WERI-Rb-1 (cell line): ENCODE measurements at regions not wholly inside any gene's neighbourhood (a gene's known extent, or its start where the extent isn't known, plus 50 kb on each side); places are given as distances from the start of the nearest gene placed in this dataset.
"Not testable (repeated sequence)": the region's sequence is repeated elsewhere in the genome, so short reads cannot be mapped to it uniquely, and the experiment has no call there.

Experiments
- DNase-seq: peaks from one replicate; pipeline ENCODE4 v3.0.0-alpha.2; 2020
- H3K27ac ChIP-seq: fragments of 250-450 bp; sonication (Bioruptor Pico); 2 replicates; pipeline ENCODE4 v1.5.1; 2020; ENCODE audit warnings: mild to moderate bottlenecking, moderate library complexity
- H3K27me3 ChIP-seq: fragments of 250-450 bp; sonication (Bioruptor Pico); 2 replicates; pipeline ENCODE4 v1.5.1; 2021; ENCODE audit warnings: mild to moderate bottlenecking, low read depth, moderate library complexity; ENCODE audit not compliant: insufficient read depth, severe bottlenecking
- H3K36me3 ChIP-seq: fragments of 250-450 bp; sonication (Bioruptor Pico); 2 replicates; pipeline ENCODE4 v1.5.1; 2020; ENCODE audit warnings: mild to moderate bottlenecking, moderate library complexity
- H3K4me3 ChIP-seq: 2 replicates; pipeline ENCODE4 v1.5.1; 2011; ENCODE audit warnings: low read depth, mild to moderate bottlenecking, control low read depth, low read length
- H3K9me3 ChIP-seq: fragments of 250-450 bp; sonication (Bioruptor Pico); 2 replicates; pipeline ENCODE4 v1.5.1; 2021; ENCODE audit warnings: mild to moderate bottlenecking, moderate library complexity; ENCODE audit not compliant: severe bottlenecking
- TF ChIP-seq, protein P1 (sequence below): IDR thresholded peaks from 2 replicates; pipeline ENCODE4 v1.5.1; 2011; ENCODE audit warnings: low read depth, mild to moderate bottlenecking, control low read depth, inconsistent platforms, low read length

DNA sequence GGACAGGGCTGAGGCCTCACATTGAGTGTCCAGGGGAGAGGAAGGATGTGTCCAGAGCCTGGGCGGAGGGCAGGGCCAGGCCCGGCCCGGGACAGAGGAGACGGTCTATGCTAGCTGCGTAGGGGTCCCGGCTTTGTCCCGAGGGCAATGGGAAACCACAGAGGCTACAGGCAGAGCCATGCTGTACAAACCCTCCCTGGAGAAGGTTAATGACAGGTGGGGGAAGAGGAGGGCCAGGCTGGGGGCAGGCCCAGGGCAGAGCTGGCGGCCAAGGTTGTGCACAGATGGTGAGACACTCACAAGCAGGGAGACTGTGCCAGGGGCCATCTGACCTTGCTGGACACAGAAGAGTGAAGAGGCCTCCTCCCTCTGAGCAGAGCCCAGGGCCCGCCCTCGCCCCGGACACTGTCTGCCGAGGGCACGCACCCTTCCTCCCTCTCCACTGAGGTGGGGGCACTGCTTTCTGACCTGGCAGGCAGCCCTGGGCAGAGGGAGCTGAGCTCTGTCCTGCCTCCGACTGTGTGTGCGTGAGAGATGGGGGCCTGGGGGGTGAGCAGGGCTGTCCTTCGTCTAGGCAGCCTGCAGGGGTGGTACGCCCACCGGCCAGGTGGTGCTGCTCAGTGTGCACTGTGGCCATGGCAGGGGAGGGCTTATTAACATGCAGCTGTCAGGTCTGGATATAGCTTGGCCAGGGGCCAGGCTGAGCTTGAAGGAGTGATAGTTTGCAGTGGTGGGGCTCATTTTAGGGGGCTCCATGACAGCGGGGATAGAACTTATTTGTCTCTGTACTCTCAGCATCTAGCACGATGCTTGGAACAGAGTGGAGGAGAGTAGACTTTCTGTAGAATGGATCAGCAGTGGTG, 75.7 kb upstream of the LRPAP1 start:
- Histone ChIP-seq H3K4me3 (no peak overlapping the region), H3K36me3 (no peaks in the 10 kb centered on the region), H3K9me3 (no peaks in the 10 kb centered on the region), H3K27me3 (no peaks in the 10 kb centered on the region), H3K27ac (peak overlapping the region; percentile 29; the same call in 1 of the 2 replicates)
- peak; percentile 74 for DNase-seq
- TF ChIP-seq, protein P1, sequence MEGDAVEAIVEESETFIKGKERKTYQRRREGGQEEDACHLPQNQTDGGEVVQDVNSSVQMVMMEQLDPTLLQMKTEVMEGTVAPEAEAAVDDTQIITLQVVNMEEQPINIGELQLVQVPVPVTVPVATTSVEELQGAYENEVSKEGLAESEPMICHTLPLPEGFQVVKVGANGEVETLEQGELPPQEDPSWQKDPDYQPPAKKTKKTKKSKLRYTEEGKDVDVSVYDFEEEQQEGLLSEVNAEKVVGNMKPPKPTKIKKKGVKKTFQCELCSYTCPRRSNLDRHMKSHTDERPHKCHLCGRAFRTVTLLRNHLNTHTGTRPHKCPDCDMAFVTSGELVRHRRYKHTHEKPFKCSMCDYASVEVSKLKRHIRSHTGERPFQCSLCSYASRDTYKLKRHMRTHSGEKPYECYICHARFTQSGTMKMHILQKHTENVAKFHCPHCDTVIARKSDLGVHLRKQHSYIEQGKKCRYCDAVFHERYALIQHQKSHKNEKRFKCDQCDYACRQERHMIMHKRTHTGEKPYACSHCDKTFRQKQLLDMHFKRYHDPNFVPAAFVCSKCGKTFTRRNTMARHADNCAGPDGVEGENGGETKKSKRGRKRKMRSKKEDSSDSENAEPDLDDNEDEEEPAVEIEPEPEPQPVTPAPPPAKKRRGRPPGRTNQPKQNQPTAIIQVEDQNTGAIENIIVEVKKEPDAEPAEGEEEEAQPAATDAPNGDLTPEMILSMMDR: peak; percentile 47

- not testable (repeated sequence) for H3K4me3 ChIP-seq, H3K27ac ChIP-seq, H3K36me3 ChIP-seq, H3K27me3 ChIP-seq, DNase-seq, H3K9me3 ChIP-seq
Observed at GRCh38 chr4:3606850-3607249, 74.6 kb upstream of the LRPAP1 start.

DNA sequence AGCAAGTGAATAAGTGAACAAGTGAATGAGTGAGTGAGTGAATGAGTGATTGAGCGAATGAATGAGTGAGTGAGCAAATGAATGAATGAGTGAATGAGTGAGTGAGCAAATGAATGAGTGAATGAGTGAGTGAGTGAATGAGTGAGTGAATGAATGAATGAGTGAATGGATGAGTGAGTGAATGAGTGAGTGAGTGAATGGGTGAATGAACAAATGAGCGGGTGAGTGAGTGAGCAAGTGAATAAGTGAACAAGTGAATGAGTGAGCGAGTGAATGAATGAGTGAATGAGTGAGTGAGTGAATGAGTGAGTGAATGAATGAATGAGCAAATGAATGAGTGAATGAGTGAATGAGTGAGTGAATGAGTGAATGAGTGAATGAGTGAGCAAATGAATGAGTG, 74.0 kb upstream of the LRPAP1 start:
- not testable (repeated sequence) for H3K9me3 ChIP-seq, H3K4me3 ChIP-seq, H3K36me3 ChIP-seq, H3K27ac ChIP-seq, DNase-seq, H3K27me3 ChIP-seq

GRCh38 chr4:3605491-3605890, 73.3 kb upstream of the LRPAP1 start:
- TF ChIP-seq, protein P1: no peak
- no peak overlapping the region for H3K27ac ChIP-seq
- no peaks in the 10 kb centered on the region for H3K36me3 ChIP-seq
- H3K9me3 ChIP-seq: peaks cover 4% of the 10 kb centered on the region
- DNase-seq: no peak
- H3K27me3 ChIP-seq: no peaks in the 10 kb centered on the region
- no peak overlapping the region for H3K4me3 ChIP-seq

- H3K9me3 ChIP-seq, H3K27ac ChIP-seq, H3K36me3 ChIP-seq, DNase-seq, H3K27me3 ChIP-seq, H3K4me3 ChIP-seq: not testable (repeated sequence)
Observed at GRCh38 chr4:3602886-3603645, 70.8 kb upstream of the LRPAP1 start.

GRCh38 chr4:3601992-3602391, 69.8 kb upstream of the LRPAP1 start:
- no peaks in the 10 kb centered on the region for H3K36me3 ChIP-seq
- no peak overlapping the region for H3K27ac ChIP-seq
- no peak for DNase-seq
- TF ChIP-seq, protein P1: no peak
- H3K4me3 ChIP-seq: no peak overlapping the region
- peaks cover 4% of the 10 kb centered on the region for H3K9me3 ChIP-seq
- no peaks in the 10 kb centered on the region for H3K27me3 ChIP-seq

GRCh38 chr4:3601108-3601690, 69.0 kb upstream of the LRPAP1 start:
- not testable (repeated sequence) for DNase-seq, H3K27me3 ChIP-seq, H3K9me3 ChIP-seq, H3K4me3 ChIP-seq, H3K36me3 ChIP-seq, H3K27ac ChIP-seq
